IMR-90 (cell line): ENCODE measurements at regions not wholly inside any gene's neighbourhood (a gene's known extent, or its start where the extent isn't known, plus 50 kb on each side); places are given as distances from the start of the nearest gene placed in this dataset.

Experiments used
- ATAC-seq: fragments of 200-7000 bp; cut with Tn5 transposase; 2 replicates; pipeline ENCODE4 v1.9.1; 2020; ENCODE audit warnings: low read depth, mild to moderate bottlenecking, moderate library complexity
- BruUV-seq: library from RNA; stranded (reverse); fragments of 400-500 nt; replicated peaks from 2 replicates; lab custom pipeline; 2021; lab: Mats Ljungman, UMichigan
- CTCF ChIA-PET: fragments of 300-600 bp; formaldehyde crosslinking; extraction: SDS; loops from one replicate; lab custom pipeline; 2021; ENCODE audit warnings: antibody characterized with exemption; lab: Yijun Ruan, JAX
- POLR2A ChIA-PET: fragments of 300-600 bp; sonication (Branson Sonifier 250); formaldehyde crosslinking; loops from one replicate; lab custom pipeline; 2022; ENCODE audit warnings: antibody characterized with exemption; ENCODE audit not compliant: unreplicated experiment; lab: Charles Lee
- DNase-seq: peaks from one replicate; pipeline ENCODE4 v3.0.0; 2013
- H2AFZ ChIP-seq: replicated peaks from 2 replicates; pipeline ENCODE3; 2013; ENCODE audit warnings: low read length, mild to moderate bottlenecking; ENCODE audit not compliant: poor library complexity
- H2AK5ac ChIP-seq: 2 replicates; pipeline ENCODE4 v1.6.1; 2013; ENCODE audit warnings: low read depth, low read length, inconsistent platforms
- H2AK9ac ChIP-seq: replicated peaks from 2 replicates; pipeline ENCODE3; 2013; ENCODE audit warnings: mild to moderate bottlenecking, low read depth, low read length, moderate library complexity; ENCODE audit not compliant: poor library complexity
- H2BK120ac ChIP-seq: 2 replicates; pipeline ENCODE4 v1.6.1; 2013; ENCODE audit warnings: low read depth, low read length, inconsistent platforms
- H2BK15ac ChIP-seq: 3 replicates; pipeline ENCODE4 v1.6.1; 2013; ENCODE audit warnings: low read depth, low read length, inconsistent platforms
- H2BK20ac ChIP-seq: 2 replicates; pipeline ENCODE4 v1.6.1; 2013; ENCODE audit warnings: low read depth, mild to moderate bottlenecking, inconsistent platforms, low read length, moderate library complexity
- H2BK5ac ChIP-seq: 2 replicates; pipeline ENCODE4 v1.6.1; 2013; ENCODE audit warnings: mild to moderate bottlenecking, low read depth, low read length, inconsistent platforms; ENCODE audit not compliant: poor library complexity, severe bottlenecking
- H3K14ac ChIP-seq: replicated peaks from 2 replicates; pipeline ENCODE4 v1.6.1; 2013; ENCODE audit warnings: low read depth, low read length, inconsistent platforms
- H3K18ac ChIP-seq: 2 replicates; pipeline ENCODE4 v1.6.1; 2013; ENCODE audit warnings: low read depth, low read length, control low read depth
- H3K23ac ChIP-seq: 2 replicates; pipeline ENCODE4 v1.6.1; 2013; ENCODE audit warnings: low read depth, low read length, inconsistent platforms
- H3K27ac ChIP-seq: 2 replicates; pipeline ENCODE4 v1.5.1; 2013; ENCODE audit warnings: mild to moderate bottlenecking, control low read depth, low read length; ENCODE audit not compliant: insufficient read depth
- H3K27me3 ChIP-seq: 2 replicates; pipeline ENCODE4 v1.6.1; 2013; ENCODE audit warnings: low read length; ENCODE audit not compliant: control insufficient read depth, insufficient read depth
- H3K36me3 ChIP-seq: 2 replicates; pipeline ENCODE4 v1.6.1; 2013; ENCODE audit warnings: low read length, mixed read lengths; ENCODE audit not compliant: control insufficient read depth, insufficient read depth
- H3K4ac ChIP-seq: 2 replicates; pipeline ENCODE4 v1.6.1; 2013; ENCODE audit warnings: low read depth, low read length, inconsistent platforms
- H3K4me1 ChIP-seq: 2 replicates; pipeline ENCODE4 v1.6.1; 2013; ENCODE audit warnings: low read length, mixed read lengths; ENCODE audit not compliant: control insufficient read depth, insufficient read depth
- H3K4me2 ChIP-seq: 2 replicates; pipeline ENCODE4 v1.6.1; 2013; ENCODE audit warnings: low read depth, mild to moderate bottlenecking, control low read depth, low read length, moderate library complexity
- H3K4me3 ChIP-seq: 2 replicates; pipeline ENCODE4 v1.5.1; 2013; ENCODE audit warnings: low read depth, mild to moderate bottlenecking, control low read depth, low read length, moderate library complexity; ENCODE audit not compliant: insufficient read depth
- H3K56ac ChIP-seq: 2 replicates; pipeline ENCODE4 v1.6.1; 2013; ENCODE audit warnings: low read length, inconsistent platforms; ENCODE audit not compliant: insufficient read depth; ENCODE audit errors: extremely low read depth
- H3K79me1 ChIP-seq, 2 experiments: 2 replicates each; pipeline ENCODE4 v1.6.1; 2013; ENCODE audit warnings: low read length in 2 of 2, inconsistent platforms in 1 of 2, low read depth in 1 of 2
- H3K9ac ChIP-seq: 2 replicates; pipeline ENCODE4 v1.6.1; 2013; ENCODE audit warnings: low read depth, low read length, control low read depth
- H3K9me1 ChIP-seq: 2 replicates; pipeline ENCODE4 v1.6.1; 2013; ENCODE audit warnings: low read length, inconsistent platforms; ENCODE audit not compliant: insufficient read depth
- H3K9me3 ChIP-seq: 2 replicates; pipeline ENCODE4 v1.6.1; 2013; ENCODE audit warnings: low read length; ENCODE audit not compliant: control insufficient read depth, insufficient read depth
- H4K20me1 ChIP-seq: 2 replicates; pipeline ENCODE4 v1.6.1; 2013; ENCODE audit warnings: low read length, inconsistent platforms; ENCODE audit not compliant: insufficient read depth
- H4K5ac ChIP-seq: 2 replicates; pipeline ENCODE4 v1.6.1; 2013; ENCODE audit warnings: mild to moderate bottlenecking, low read depth, low read length, control low read depth
- H4K8ac ChIP-seq, 2 experiments: 2 replicates each; pipeline ENCODE4 v1.6.1; 2013; ENCODE audit warnings: low read depth in 2 of 2, low read length in 2 of 2, control low read depth in 1 of 2, inconsistent platforms in 1 of 2
- H4K91ac ChIP-seq: 2 replicates; pipeline ENCODE4 v1.6.1; 2013; ENCODE audit warnings: low read depth, low read length, inconsistent platforms; ENCODE audit not compliant: insufficient read depth
- CHD1 ChIP-seq: IDR thresholded peaks from 2 replicates; pipeline ENCODE4 v1.6.1; 2012; ENCODE audit warnings: low read depth, low read length, improper control_type of control experiment
- CTCF ChIP-seq: conservative IDR thresholded peaks from 2 replicates; pipeline ENCODE4 v1.5.1; 2012; ENCODE audit warnings: mild to moderate bottlenecking, low read depth, low read length, improper control_type of control experiment
- MAZ ChIP-seq: IDR thresholded peaks from 2 replicates; pipeline ENCODE4 v1.6.1; 2012; ENCODE audit warnings: low read depth, mild to moderate bottlenecking, low read length, improper control_type of control experiment, moderate library complexity, borderline replicate concordance
- POLR2A ChIP-seq: IDR thresholded peaks from 2 replicates; pipeline ENCODE4 v1.6.1; 2012; ENCODE audit warnings: mild to moderate bottlenecking, low read depth, low read length
- RCOR1 ChIP-seq: IDR thresholded peaks from 2 replicates; pipeline ENCODE4 v1.6.1; 2012; ENCODE audit warnings: mild to moderate bottlenecking, low read length, improper control_type of control experiment; ENCODE audit not compliant: insufficient replicate concordance
- SMC3 ChIP-seq: fragments of 150-350 bp; IDR thresholded peaks from 2 replicates; pipeline ENCODE4 v1.6.1; 2016; ENCODE audit warnings: low read depth, mild to moderate bottlenecking, antibody characterized with exemption, low read length, moderate library complexity
- USF2 ChIP-seq: fragments of 150-350 bp; IDR thresholded peaks from 2 replicates; pipeline ENCODE4 v1.6.1; 2017; ENCODE audit warnings: mild to moderate bottlenecking, antibody characterized with exemption, low read length, low read depth
- WGBS, 2 experiments: methylation state at CpG; one replicate each; pipeline versions ENCODE4 v1.1.5 to v1.1.7; 2013; ENCODE audit warnings: missing lambda C conversion rate in 2 of 2; ENCODE audit not compliant: insufficient read length in 1 of 2; ENCODE audit errors: extremely low coverage in 2 of 2; 5-methylcytosine and 5-hydroxymethylcytosine counted together
- dilution Hi-C: fragments of 300-500 bp; cut with HindIII; formaldehyde crosslinking; loops from one replicate; pipeline ENCODE4 v1.14.3; 2018; ENCODE audit warnings: low sequenced_read_pairs; ENCODE audit not compliant: unreplicated experiment
- in situ Hi-C: fragments of 300-500 bp; cut with MboI; formaldehyde crosslinking; loops from 3 replicates; pipeline ENCODE4 v1.14.3; 2019; ENCODE audit warnings: low sequenced_read_pairs, inconsistent platforms, mixed read lengths
- intact Hi-C: fragments of 100-400 bp; cut with micrococcal nuclease; formaldehyde crosslinking; loops from 2 replicates; pipeline ENCODE4 v1.10.0; 2022

GRCh38 chr12:34605510-34605887, 583.2 kb downstream of the ALG10 start:
- TF ChIP-seq RCOR1 (no peak), USF2 (no peak), MAZ (no peak), SMC3 (no peak), CTCF (no peak), POLR2A (no peak), CHD1 (no peak)
- Histone ChIP-seq H3K4me1 (no peaks in the 10 kb centered on the region), H3K56ac (no peak overlapping the region), H3K79me1 (no peaks in the 10 kb centered on the region), H2AK9ac (no peak overlapping the region), H3K9ac (no peak overlapping the region), H4K8ac (no peak overlapping the region), H3K9me3 (peaks cover 51% of the 10 kb centered on the region), H3K9me1 (no peaks in the 10 kb centered on the region), H2BK5ac (no peak overlapping the region), H2AFZ (no peak overlapping the region), H3K4ac (no peak overlapping the region), H3K4me3 (no peak overlapping the region), H2BK15ac (no peak overlapping the region), H3K18ac (no peak overlapping the region), H3K4me2 (no peak overlapping the region), H3K36me3 (no peaks in the 10 kb centered on the region), H3K14ac (no peak overlapping the region), H2AK5ac (no peak overlapping the region), H3K27ac (no peak overlapping the region), H2BK120ac (no peak overlapping the region), H4K91ac (no peak overlapping the region), H2BK20ac (no peak overlapping the region), H4K5ac (no peak overlapping the region), H3K27me3 (no peaks in the 10 kb centered on the region), H4K20me1 (no peaks in the 10 kb centered on the region), H3K23ac (no peak overlapping the region)
- POLR2A ChIA-PET: no interaction called here
- CTCF ChIA-PET: no interaction called here
- no TSS peak for BruUV-seq
- in situ Hi-C loops (no loop called here), intact Hi-C loops (no loop called here), dilution Hi-C loops (no loop called here)
- no peak for DNase-seq
- no peak for ATAC-seq
- 43% methylated on average over 8 of the region's 15 CpGs; no CpG with 5 or more reads in 1 of the 2 experiments for WGBS, 2 experiments
